MM.1S (cell line): ENCODE measurements at regions not wholly inside any gene's neighbourhood (a gene's known extent, or its start where the extent isn't known, plus 50 kb on each side); places are given as distances from the start of the nearest gene placed in this dataset.

Experiments used
- DNase-seq: peaks from one replicate; pipeline ENCODE4 v3.0.0-alpha.2; 2015
- H2AFZ ChIP-seq: fragments of 300-600 bp; sonication (generic); 2 replicates; pipeline ENCODE4 v1.6.0; 2016; ENCODE audit warnings: antibody characterized with exemption, low read length
- H3F3A ChIP-seq: fragments of 300-600 bp; sonication (generic); 2 replicates; pipeline ENCODE4 v1.6.1; 2016; ENCODE audit warnings: mild to moderate bottlenecking, antibody characterized with exemption, low read length, moderate library complexity, mixed read lengths; ENCODE audit not compliant: insufficient read depth
- H3K27ac ChIP-seq: fragments of 300-600 bp; sonication (generic); 2 replicates; pipeline ENCODE4 v1.5.1; 2016; ENCODE audit warnings: mild to moderate bottlenecking, low read length
- H3K27me3 ChIP-seq: fragments of 300-600 bp; sonication (generic); replicated peaks from 2 replicates; pipeline ENCODE4 v1.6.0; 2016; ENCODE audit warnings: low read length; ENCODE audit not compliant: insufficient read depth
- H3K36me3 ChIP-seq: fragments of 300-600 bp; sonication (generic); replicated peaks from 2 replicates; pipeline ENCODE4 v1.6.1; 2016; ENCODE audit warnings: mild to moderate bottlenecking, low read length, mixed read lengths; ENCODE audit not compliant: insufficient read depth
- H3K4me1 ChIP-seq: fragments of 300-600 bp; sonication (generic); 2 replicates; pipeline ENCODE4 v1.6.1; 2016; ENCODE audit warnings: low read length, mixed read lengths
- H3K4me2 ChIP-seq: fragments of 300-600 bp; sonication (generic); 2 replicates; pipeline ENCODE4 v1.6.0; 2016; ENCODE audit warnings: low read depth, low read length
- H3K4me3 ChIP-seq: fragments of 300-600 bp; sonication (generic); 2 replicates; pipeline ENCODE4 v1.5.1; 2016; ENCODE audit warnings: low read length, mixed read lengths
- H3K79me2 ChIP-seq: fragments of 300-600 bp; sonication (generic); 2 replicates; pipeline ENCODE4 v1.6.1; 2016; ENCODE audit warnings: mixed run types, low read length, mixed read lengths
- H3K9ac ChIP-seq: fragments of 300-600 bp; sonication (generic); 2 replicates; pipeline ENCODE4 v1.6.1; 2016; ENCODE audit warnings: low read length, mixed read lengths
- H3K9me2 ChIP-seq: fragments of 300-600 bp; sonication (generic); replicated peaks from 2 replicates; pipeline ENCODE4 v1.6.1; 2016; ENCODE audit warnings: mild to moderate bottlenecking, low read length, mixed read lengths; ENCODE audit not compliant: insufficient read depth
- H3K9me3 ChIP-seq: fragments of 300-600 bp; sonication (generic); replicated peaks from 2 replicates; pipeline ENCODE4 v1.6.1; 2016; ENCODE audit warnings: mild to moderate bottlenecking, low read length, mixed read lengths; ENCODE audit not compliant: insufficient read depth
- H4K20me1 ChIP-seq: fragments of 300-600 bp; sonication (generic); 2 replicates; pipeline ENCODE4 v1.6.1; 2016; ENCODE audit warnings: mild to moderate bottlenecking, low read length, moderate library complexity, mixed read lengths; ENCODE audit not compliant: insufficient read depth
- CTCF ChIP-seq: fragments of 300-600 bp; sonication (generic); IDR thresholded peaks from 2 replicates; pipeline ENCODE4 v1.5.1; 2016; ENCODE audit warnings: antibody characterized with exemption, low read length, mixed read lengths
- EZH2 ChIP-seq: fragments of 300-600 bp; sonication (generic); optimal IDR thresholded peaks from 2 replicates; pipeline ENCODE3; 2017; ENCODE audit warnings: low read depth, mild to moderate bottlenecking, antibody characterized with exemption, low read length, mixed read lengths
- EZH2phosphoT487 ChIP-seq: fragments of 300-600 bp; sonication (generic); IDR thresholded peaks from 2 replicates; pipeline ENCODE4 v1.6.1; 2018; ENCODE audit warnings: antibody characterized with exemption, low read length

DNA sequence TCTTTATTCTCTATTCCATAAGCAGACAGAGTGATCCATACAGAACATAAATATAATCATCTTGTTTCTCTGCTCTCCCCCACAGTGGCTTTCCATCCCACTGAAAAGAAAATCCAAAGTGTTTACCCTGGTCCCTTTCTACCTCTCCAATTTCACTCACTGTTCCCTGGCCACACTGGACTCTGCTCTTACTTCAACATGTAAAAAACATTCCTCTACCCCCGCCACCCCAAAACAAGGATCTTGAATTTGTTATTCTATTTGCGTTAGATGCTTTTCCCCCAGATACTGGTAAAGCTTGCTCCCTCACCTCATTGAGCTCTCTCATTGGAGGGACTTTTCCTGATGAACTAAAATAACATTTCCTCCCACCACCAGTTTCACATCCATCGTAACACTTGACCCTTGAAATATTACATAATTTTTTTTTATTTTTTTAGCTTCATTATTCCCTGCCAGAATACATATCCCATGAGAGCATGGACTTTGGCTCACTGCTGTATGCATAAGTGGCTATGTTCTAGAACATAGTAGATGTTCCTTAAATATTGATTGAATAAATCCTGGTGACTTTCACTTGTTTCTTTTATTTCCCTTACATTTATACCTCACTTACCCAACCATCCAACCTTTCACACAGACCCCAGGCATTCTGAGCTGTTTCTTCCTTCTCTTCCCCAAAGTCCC, 162.7 kb upstream of the MEIS2 start:
- H3K27me3 ChIP-seq, result no peaks in the 10 kb centered on the region
- H3K27ac ChIP-seq, result no peak overlapping the region
- TF ChIP-seq CTCF, result no peak
- TF ChIP-seq EZH2phosphoT487, result no peak
- no peak for TF ChIP-seq EZH2
- DNase-seq, result no peak
- no peaks in the 10 kb centered on the region for H3K9me3 ChIP-seq
- no peak overlapping the region for H3K9ac ChIP-seq
- no peak overlapping the region for H2AFZ ChIP-seq
- peak overlapping the region; percentile 9 for H3K4me2 ChIP-seq
- no peak overlapping the region for H3K4me3 ChIP-seq
- H3F3A ChIP-seq, result no peaks in the 10 kb centered on the region
- no peaks in the 10 kb centered on the region for H3K9me2 ChIP-seq
- H3K4me1 ChIP-seq, result no peaks in the 10 kb centered on the region
- H3K79me2 ChIP-seq, result no peaks in the 10 kb centered on the region
- no peaks in the 10 kb centered on the region for H4K20me1 ChIP-seq
- no peaks in the 10 kb centered on the region for H3K36me3 ChIP-seq

DNA sequence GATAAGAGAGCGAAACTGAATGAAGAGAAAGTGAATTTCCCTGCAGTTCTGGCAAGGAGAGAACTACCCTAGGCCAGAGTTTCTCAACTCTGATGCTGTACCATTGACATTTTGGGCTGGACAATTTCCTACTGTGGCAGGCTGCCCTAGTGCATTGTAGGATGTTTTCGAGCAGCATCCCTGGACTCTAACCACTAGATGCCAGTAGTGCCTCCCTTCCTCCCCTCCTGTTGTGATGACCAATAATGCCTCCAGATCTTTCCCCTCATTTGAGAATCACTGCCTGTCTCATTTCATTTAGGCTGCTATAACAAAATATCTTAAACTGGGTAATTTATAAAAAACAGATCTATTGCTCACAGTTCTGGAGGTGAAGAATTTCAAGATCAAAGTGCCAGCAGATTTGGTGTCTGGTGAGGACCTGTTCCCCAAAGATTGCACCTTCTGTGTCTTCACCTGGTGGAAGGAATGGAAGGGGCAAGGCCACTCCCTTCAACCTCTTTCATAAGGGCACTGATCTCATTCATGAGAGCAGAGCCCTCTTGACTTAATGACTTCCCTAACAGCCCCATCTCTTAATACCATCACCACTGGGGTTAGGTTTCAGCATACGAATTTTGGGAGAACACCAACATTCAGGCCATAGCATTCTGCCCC, 188.9 kb upstream of the MEIS2 start:
- Histone ChIP-seq H3K4me2 (no peak overlapping the region), H2AFZ (no peak overlapping the region), H3K79me2 (no peaks in the 10 kb centered on the region), H3K27me3 (no peaks in the 10 kb centered on the region), H4K20me1 (no peaks in the 10 kb centered on the region), H3K4me1 (no peaks in the 10 kb centered on the region), H3K9me3 (no peaks in the 10 kb centered on the region), H3K9me2 (no peaks in the 10 kb centered on the region), H3K36me3 (no peaks in the 10 kb centered on the region), H3K27ac (no peak overlapping the region), H3F3A (no peaks in the 10 kb centered on the region), H3K9ac (no peak overlapping the region), H3K4me3 (no peak overlapping the region)
- peak; percentile 36 for DNase-seq
- TF ChIP-seq CTCF (peak; percentile 39), EZH2 (no peak)

GRCh38 chr15:37291920-37292319, 191.6 kb upstream of the MEIS2 start:
- no peak overlapping the region for H3K4me2 ChIP-seq
- no peaks in the 10 kb centered on the region for H3K9me3 ChIP-seq
- H3K36me3 ChIP-seq, result no peaks in the 10 kb centered on the region
- no peak overlapping the region for H2AFZ ChIP-seq
- H3K4me1 ChIP-seq, result no peaks in the 10 kb centered on the region
- no peaks in the 10 kb centered on the region for H3K27me3 ChIP-seq
- no peaks in the 10 kb centered on the region for H3K9me2 ChIP-seq
- no peak overlapping the region for H3K27ac ChIP-seq
- TF ChIP-seq EZH2, result no peak
- H3K79me2 ChIP-seq, result no peaks in the 10 kb centered on the region
- no peaks in the 10 kb centered on the region for H4K20me1 ChIP-seq
- no peak for DNase-seq
- no peaks in the 10 kb centered on the region for H3F3A ChIP-seq
- no peak overlapping the region for H3K4me3 ChIP-seq
- H3K9ac ChIP-seq, result no peak overlapping the region

GRCh38 chr15:37298271-37298670, 197.9 kb upstream of the MEIS2 start:
- no peaks in the 10 kb centered on the region for H3K9me3 ChIP-seq
- TF ChIP-seq CTCF (no peak), EZH2 (no peak), EZH2phosphoT487 (no peak)
- no peaks in the 10 kb centered on the region for H3K27me3 ChIP-seq
- H3K9ac ChIP-seq, result no peak overlapping the region
- H3K4me3 ChIP-seq, result no peak overlapping the region
- no peaks in the 10 kb centered on the region for H3K4me1 ChIP-seq
- DNase-seq, result no peak
- no peaks in the 10 kb centered on the region for H3K79me2 ChIP-seq
- no peak overlapping the region for H3K4me2 ChIP-seq
- no peaks in the 10 kb centered on the region for H3K9me2 ChIP-seq
- no peaks in the 10 kb centered on the region for H4K20me1 ChIP-seq
- no peak overlapping the region for H3K27ac ChIP-seq
- no peak overlapping the region for H2AFZ ChIP-seq
- H3K36me3 ChIP-seq, result no peaks in the 10 kb centered on the region
- no peaks in the 10 kb centered on the region for H3F3A ChIP-seq
